PFSK-1 (cell line): ENCODE measurements at regions not wholly inside any gene's neighbourhood (a gene's known extent, or its start where the extent isn't known, plus 50 kb on each side); places are given as distances from the start of the nearest gene placed in this dataset.

Experiments used
- FOXP2 ChIP-seq: optimal IDR thresholded peaks from 2 replicates; pipeline ENCODE3; 2011; ENCODE audit warnings: borderline replicate concordance, control low read depth, inconsistent platforms; ENCODE audit not compliant: insufficient read depth; ENCODE audit errors: extremely low read length, extremely low read depth
- POLR2AphosphoS5 ChIP-seq: IDR thresholded peaks from 2 replicates; pipeline ENCODE4 v1.6.1; 2012; ENCODE audit warnings: low read depth, mild to moderate bottlenecking, control low read depth, low read length, moderate library complexity
- SIN3A ChIP-seq: IDR thresholded peaks from 2 replicates; pipeline ENCODE4 v1.6.1; 2012; ENCODE audit warnings: mild to moderate bottlenecking, low read length, moderate library complexity, borderline replicate concordance; ENCODE audit not compliant: insufficient read depth
- TAF1 ChIP-seq: IDR thresholded peaks from 2 replicates; pipeline ENCODE4 v1.6.1; 2012; ENCODE audit warnings: low read length, control low read depth, borderline replicate concordance; ENCODE audit not compliant: insufficient read depth
- TF ChIP-seq, protein P1 (sequence below), 2 experiments: IDR thresholded peaks; 2 replicates each; pipeline versions ENCODE4 v1.6.1 to v1.8.0; 2011 to 2012; ENCODE audit warnings: low read depth in 2 of 2, low read length in 2 of 2, control low read depth in 1 of 2, inconsistent platforms in 1 of 2, mild to moderate bottlenecking in 1 of 2, moderate library complexity in 1 of 2; ENCODE audit not compliant: insufficient read depth in 1 of 2

DNA sequence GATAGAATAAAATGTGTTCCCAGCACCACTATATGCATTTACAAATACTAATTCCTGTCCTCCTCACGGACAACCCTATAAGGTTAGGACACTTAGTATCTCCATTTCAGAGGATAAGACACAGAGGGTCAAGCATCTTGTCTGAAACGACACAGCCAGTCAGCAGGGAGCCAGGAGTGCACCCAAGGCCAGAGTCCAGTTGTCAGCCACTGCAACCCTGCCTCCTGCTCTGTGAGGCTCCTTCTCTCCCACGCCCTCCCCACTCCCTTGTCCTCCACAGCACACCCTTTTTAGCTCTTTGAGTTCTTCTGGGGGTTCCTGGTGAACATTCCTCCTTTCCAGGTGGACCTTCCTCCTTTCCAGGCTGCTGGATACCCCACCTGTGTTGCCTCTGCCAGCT is 119.0 kb upstream of the TNR start:
- TF ChIP-seq SIN3A (no peak), POLR2AphosphoS5 (no peak), TAF1 (no peak), FOXP2 (no peak)
- TF ChIP-seq, protein P1, sequence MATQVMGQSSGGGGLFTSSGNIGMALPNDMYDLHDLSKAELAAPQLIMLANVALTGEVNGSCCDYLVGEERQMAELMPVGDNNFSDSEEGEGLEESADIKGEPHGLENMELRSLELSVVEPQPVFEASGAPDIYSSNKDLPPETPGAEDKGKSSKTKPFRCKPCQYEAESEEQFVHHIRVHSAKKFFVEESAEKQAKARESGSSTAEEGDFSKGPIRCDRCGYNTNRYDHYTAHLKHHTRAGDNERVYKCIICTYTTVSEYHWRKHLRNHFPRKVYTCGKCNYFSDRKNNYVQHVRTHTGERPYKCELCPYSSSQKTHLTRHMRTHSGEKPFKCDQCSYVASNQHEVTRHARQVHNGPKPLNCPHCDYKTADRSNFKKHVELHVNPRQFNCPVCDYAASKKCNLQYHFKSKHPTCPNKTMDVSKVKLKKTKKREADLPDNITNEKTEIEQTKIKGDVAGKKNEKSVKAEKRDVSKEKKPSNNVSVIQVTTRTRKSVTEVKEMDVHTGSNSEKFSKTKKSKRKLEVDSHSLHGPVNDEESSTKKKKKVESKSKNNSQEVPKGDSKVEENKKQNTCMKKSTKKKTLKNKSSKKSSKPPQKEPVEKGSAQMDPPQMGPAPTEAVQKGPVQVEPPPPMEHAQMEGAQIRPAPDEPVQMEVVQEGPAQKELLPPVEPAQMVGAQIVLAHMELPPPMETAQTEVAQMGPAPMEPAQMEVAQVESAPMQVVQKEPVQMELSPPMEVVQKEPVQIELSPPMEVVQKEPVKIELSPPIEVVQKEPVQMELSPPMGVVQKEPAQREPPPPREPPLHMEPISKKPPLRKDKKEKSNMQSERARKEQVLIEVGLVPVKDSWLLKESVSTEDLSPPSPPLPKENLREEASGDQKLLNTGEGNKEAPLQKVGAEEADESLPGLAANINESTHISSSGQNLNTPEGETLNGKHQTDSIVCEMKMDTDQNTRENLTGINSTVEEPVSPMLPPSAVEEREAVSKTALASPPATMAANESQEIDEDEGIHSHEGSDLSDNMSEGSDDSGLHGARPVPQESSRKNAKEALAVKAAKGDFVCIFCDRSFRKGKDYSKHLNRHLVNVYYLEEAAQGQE (IDR thresholded peaks at IDR 0.05; ENCODE audit: insufficient read depth in 1 of 2, low read depth in 2 of 2, low read length in 2 of 2): no peak

DNA sequence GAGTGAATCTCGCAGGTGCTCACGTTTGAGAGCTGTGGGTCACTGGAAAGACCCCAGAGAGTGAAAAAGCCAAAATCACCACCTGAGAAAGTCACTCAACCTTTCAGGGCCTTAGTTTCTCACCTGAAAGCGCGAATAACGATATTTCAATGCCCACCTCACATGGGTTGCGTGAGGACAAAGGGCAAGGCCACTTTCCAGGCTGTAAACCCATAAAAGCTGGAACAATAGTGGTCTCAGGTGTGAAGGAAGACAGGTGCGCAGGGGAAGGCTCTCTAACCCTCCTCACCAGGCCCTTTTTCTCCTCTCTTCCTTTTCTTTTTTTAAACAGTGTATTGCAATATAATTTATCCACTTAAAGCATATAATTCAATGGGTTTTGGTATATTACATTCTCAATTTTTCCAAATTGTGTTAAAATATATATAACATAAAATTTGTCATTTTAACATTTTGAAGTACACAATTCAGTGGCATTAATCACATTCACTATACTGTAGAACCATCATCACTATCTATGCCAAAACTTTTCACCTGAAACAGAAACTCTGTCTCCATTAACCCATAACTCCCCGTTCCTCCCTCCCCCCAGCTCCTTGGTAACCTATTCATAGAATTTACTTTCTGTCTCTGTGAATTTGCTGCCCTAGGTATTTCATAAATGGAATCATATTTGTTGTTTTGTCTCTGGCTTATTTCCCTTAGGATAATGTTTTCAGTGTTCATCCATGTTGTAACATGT is 118.4 kb upstream of the TNR start:
- TF ChIP-seq POLR2AphosphoS5 (no peak), TAF1 (no peak), SIN3A (no peak), FOXP2 (no peak)
- TF ChIP-seq, protein P1 (IDR thresholded peaks at IDR 0.05; ENCODE audit: insufficient read depth in 1 of 2, low read depth in 2 of 2, low read length in 2 of 2): no peak

DNA sequence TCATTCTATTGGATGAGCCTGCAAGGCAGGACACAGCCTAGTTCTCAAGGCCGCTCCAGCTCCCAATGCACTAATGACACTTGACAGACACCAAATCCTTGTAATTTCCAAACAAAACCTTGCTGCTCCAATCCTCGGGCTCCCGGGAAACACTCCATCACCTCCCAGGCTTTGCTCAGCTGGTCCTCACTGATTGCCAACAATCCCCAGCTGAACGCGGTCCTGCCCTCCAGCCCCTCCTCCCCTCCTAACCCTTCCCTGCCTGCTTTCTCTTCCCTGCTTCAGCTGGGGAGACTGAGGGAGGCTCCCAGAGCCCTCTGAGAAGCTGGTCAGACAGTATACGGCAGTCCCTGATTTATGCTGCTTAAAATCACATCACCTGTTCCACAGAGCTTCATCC is 114.4 kb upstream of the TNR start:
- TF ChIP-seq SIN3A (no peak), FOXP2 (no peak), POLR2AphosphoS5 (no peak), TAF1 (no peak)
- TF ChIP-seq, protein P1 (IDR thresholded peaks at IDR 0.05; ENCODE audit: insufficient read depth in 1 of 2, low read depth in 2 of 2, low read length in 2 of 2): no peak

DNA sequence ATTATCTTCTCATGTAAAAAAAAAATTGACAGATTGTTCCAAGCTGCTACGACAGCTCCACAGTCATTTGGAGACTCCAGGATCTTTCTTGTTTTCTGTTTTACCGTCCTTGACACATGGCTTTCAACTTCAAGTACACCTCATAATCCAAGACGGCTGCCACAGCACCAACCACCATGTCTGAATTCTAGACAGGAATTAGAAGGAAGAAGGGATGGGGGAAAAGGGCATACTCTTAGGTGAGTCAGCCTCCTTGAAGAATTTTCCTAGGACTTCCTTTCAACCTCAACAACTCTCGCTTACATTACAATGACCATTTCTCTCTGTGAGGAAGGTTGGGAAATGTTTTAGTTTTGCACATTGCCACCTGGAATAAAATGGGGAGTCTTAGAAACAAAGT is 110.3 kb upstream of the TNR start:
- TF ChIP-seq TAF1 (no peak), SIN3A (no peak), POLR2AphosphoS5 (no peak), FOXP2 (no peak)
- TF ChIP-seq, protein P1 (IDR thresholded peaks at IDR 0.05; ENCODE audit: insufficient read depth in 1 of 2, low read depth in 2 of 2, low read length in 2 of 2): no peak
